GM12865 (cell line): ENCODE measurements at regions not wholly inside any gene's neighbourhood (a gene's known extent, or its start where the extent isn't known, plus 50 kb on each side); places are given as distances from the start of the nearest gene placed in this dataset.

ENCODE experiments used
- DNase-seq: peaks from one replicate; pipeline ENCODE4 v3.0.0; 2010; ENCODE audit warnings: low read depth
- H3K4me3 ChIP-seq: 2 replicates; pipeline ENCODE4 v1.5.1; 2011; ENCODE audit warnings: mild to moderate bottlenecking, low read depth, low read length, control low read depth
- CTCF ChIP-seq: IDR thresholded peaks from 2 replicates; pipeline ENCODE4 v1.5.1; 2011; ENCODE audit warnings: low read length, control low read depth, low read depth, inconsistent platforms; ENCODE audit not compliant: insufficient read depth; ENCODE audit errors: missing control alignments

DNA sequence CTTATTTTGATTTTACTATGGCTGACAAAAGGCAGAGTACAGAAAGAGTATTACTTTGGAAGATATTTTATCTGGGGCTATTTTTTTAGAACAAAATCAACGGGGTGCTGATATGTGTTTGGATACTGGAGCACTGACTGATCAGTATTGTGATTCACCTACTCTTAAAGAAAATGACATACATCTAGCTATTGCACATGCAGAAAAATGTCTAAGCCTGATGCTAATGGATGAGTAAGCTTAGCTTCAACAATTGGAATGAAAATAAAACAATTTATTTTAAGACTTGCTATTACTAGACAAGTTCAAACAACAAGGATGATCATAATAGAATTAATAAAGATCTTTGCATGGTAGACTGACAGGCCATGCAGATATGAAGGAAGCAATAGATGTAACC, 262.0 kb downstream of the PPP1R2C start:
- DNase-seq, result no peak
- no peak overlapping the region for H3K4me3 ChIP-seq
- no peak for TF ChIP-seq CTCF

- no peak for TF ChIP-seq CTCF
- H3K4me3 ChIP-seq, result no peak overlapping the region
- DNase-seq, result no peak
Observed at GRCh38 chrX:42505016-42505415, 272.9 kb downstream of the PPP1R2C start.

- no peak overlapping the region for H3K4me3 ChIP-seq
- no peak for DNase-seq
- no peak for TF ChIP-seq CTCF
Observed at GRCh38 chrX:42499620-42500019, 278.3 kb downstream of the PPP1R2C start.

DNA sequence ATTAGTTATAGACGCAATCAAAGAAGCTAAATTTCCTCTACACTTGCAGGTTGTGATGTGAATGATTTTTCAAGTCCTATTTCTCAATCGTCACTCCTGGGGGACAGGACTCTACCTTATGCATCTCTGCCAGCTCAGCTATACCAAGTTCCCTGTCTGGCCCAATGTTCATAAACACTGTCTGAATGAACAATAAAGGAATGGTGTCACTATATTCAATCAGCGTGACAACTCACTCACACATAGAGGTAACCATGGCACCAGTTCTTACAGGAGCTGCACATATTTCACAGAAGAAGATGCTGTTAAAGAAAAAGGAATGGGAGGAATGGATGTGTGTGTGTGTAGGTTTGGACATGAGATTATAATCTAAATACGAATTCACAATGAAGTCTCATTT, 280.6 kb downstream of the PPP1R2C start:
- TF ChIP-seq CTCF, result no peak
- no peak overlapping the region for H3K4me3 ChIP-seq
- no peak for DNase-seq

DNA sequence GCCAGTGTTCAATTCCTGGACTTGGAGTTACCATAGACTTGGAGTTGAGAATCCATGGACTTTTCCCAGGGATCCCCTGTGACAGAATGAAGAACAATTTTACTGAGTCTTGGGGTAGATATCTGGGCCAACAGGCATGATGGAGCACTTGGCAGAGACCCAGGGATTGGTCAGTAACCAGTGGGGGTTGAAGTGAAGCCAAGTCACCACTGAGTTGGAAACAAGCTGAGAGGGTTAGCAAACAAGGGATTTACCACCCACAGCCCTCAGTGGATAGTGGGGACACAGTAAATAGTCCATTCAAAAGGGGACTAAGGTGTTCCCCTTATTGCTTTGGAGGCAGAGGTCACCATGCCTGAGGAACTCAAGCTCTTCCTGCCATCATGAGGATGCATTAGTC, 281.7 kb downstream of the PPP1R2C start:
- no peak overlapping the region for H3K4me3 ChIP-seq
- DNase-seq, result no peak
- no peak for TF ChIP-seq CTCF

DNA sequence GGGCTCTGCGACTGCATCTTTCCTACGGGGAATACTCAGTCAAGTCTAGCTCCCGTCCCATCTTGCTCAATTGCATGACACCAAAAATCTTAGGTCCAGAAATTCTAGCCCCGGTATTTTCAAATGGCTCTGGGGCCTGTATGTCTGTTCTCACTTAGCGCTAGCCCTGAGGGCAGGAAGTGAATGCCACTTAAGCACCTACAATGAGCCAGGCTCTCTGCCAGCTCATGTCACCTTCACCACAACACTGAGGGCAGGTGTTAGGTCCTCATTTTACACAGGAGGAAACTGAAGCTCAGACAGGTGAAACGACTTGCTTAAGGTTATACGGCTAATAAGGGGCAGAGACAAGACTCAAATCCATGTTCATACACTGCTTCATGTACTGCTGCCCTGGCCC, 282.8 kb downstream of the PPP1R2C start:
- TF ChIP-seq CTCF, result no peak
- no peak overlapping the region for H3K4me3 ChIP-seq
- DNase-seq, result no peak

GRCh38 chrX:42491137-42491907, 286.6 kb downstream of the PPP1R2C start:
- no peak for TF ChIP-seq CTCF
- no peak overlapping the region for H3K4me3 ChIP-seq
- DNase-seq, result peak; percentile 0
